ENCODE measurements at regions not wholly inside any gene's neighbourhood (a gene's known extent, or its start where the extent isn't known, plus 50 kb on each side); places are given as distances from the start of the nearest gene placed in this dataset.

DNA sequence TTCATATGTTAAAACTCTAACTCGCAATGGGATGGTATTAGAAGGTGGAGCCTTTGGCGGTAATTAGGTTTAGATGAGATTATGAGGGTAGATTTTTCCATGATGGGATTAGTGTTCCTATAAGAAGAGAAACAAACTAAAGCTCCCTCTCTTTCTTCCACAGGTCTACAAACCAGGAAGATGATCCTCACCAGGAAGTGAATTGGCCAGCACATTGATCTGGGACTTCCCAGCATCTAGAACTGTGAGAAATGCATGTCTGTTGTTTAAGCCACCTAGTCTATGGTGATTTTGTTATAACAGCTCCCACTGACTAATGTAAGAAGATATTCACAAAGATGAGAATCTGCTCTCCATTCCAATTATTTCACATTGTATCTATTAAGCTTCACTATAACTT lies 2266.9 kb downstream of the PCDH7 start:
- 68 to 78% methylated on average over 2 of the region's 2 CpGs for WGBS, 2 donors
- no peaks in the 10 kb centered on the region for H3K9me3 ChIP-seq (ENCODE audit: control insufficient read depth in 2 of 2, insufficient read depth in 1 of 2, low read depth in 1 of 2, low read length in 1 of 2)
- no peaks in the 10 kb centered on the region for H3K27me3 ChIP-seq (ENCODE audit: control insufficient read depth in 1 of 2, insufficient read depth in 2 of 2, low read length in 2 of 2)
- no peaks in the 10 kb centered on the region for H3K4me1 ChIP-seq (ENCODE audit: control insufficient read depth in 2 of 2, insufficient read depth in 2 of 2, low read length in 1 of 2)
- H3K27ac ChIP-seq (ENCODE audit: low read depth in 2 of 2, low read length in 1 of 2): no peak overlapping the region
- no peaks in the 10 kb centered on the region for H3K36me3 ChIP-seq (ENCODE audit: control insufficient read depth in 2 of 2, insufficient read depth in 2 of 2, low read length in 1 of 2)
- no peak overlapping the region for H3K4me3 ChIP-seq (ENCODE audit: low read depth in 1 of 2, low read length in 2 of 2)

DNA sequence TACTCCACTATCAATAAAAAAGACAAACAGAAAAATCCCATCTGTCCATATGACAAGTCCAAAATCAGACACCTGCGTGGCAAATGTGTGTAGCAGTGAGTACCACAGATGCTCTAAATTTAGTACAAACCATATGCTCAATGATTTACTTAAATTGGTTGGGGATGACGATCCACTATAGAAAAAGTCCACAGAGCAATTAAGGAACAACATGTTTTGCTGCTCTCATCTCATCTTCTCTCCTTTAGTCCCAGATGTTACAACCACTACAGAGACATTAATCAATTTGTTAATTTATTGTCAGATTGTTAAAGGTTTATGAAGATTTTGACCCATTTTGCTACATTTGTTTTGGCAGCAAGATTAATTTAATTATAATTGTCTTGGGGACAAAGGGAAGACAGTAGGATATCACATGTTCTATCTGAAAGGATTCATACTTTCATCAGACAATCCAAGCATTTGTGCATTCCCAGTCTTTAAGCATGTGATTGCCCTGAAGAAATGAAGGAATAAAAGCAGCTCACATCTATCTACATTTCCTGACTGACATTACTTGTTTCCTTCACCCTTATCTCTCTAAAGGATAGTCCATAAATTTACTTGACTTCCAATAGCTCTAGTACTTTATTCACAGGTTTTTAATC lies 2268.1 kb downstream of the PCDH7 start:
- no peaks in the 10 kb centered on the region for H3K27me3 ChIP-seq (ENCODE audit: control insufficient read depth in 1 of 2, insufficient read depth in 2 of 2, low read length in 2 of 2)
- no peak overlapping the region for H3K4me3 ChIP-seq (ENCODE audit: low read depth in 1 of 2, low read length in 2 of 2)
- H3K9me3 ChIP-seq (ENCODE audit: control insufficient read depth in 2 of 2, insufficient read depth in 1 of 2, low read depth in 1 of 2, low read length in 1 of 2): no peaks in the 10 kb centered on the region
- H3K36me3 ChIP-seq (ENCODE audit: control insufficient read depth in 2 of 2, insufficient read depth in 2 of 2, low read length in 1 of 2): no peaks in the 10 kb centered on the region
- H3K27ac ChIP-seq (ENCODE audit: low read depth in 2 of 2, low read length in 1 of 2): no peak overlapping the region
- H3K4me1 ChIP-seq (ENCODE audit: control insufficient read depth in 2 of 2, insufficient read depth in 2 of 2, low read length in 1 of 2): no peaks in the 10 kb centered on the region
- 67 to 75% methylated on average over 2 of the region's 2 CpGs for WGBS, 2 donors

DNA sequence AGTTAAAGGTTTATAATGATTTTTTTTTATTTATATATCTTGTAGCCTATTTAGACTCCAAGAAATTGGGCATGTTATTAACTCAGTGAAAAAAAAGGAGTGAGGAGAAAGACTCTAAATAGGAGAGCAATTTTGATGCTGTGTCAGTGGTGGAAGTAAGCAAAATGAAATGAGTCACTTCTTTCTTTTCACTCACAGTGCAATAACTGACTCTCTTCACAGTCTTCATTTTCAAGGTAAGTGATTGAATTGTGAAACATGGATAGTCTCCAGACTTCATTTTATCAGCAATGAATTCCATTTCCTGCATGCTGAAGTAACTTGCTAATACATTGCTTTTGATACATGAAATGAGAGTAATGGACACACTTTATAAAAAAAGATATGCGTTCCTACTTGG lies 2271.5 kb downstream of the PCDH7 start:
- H3K4me1 ChIP-seq (ENCODE audit: control insufficient read depth in 2 of 2, insufficient read depth in 2 of 2, low read length in 1 of 2): no peaks in the 10 kb centered on the region
- H3K9me3 ChIP-seq (ENCODE audit: control insufficient read depth in 2 of 2, insufficient read depth in 1 of 2, low read depth in 1 of 2, low read length in 1 of 2): no peaks in the 10 kb centered on the region
- H3K4me3 ChIP-seq (ENCODE audit: low read depth in 1 of 2, low read length in 2 of 2): no peak overlapping the region
- H3K27ac ChIP-seq (ENCODE audit: low read depth in 2 of 2, low read length in 1 of 2): no peak overlapping the region
- H3K36me3 ChIP-seq (ENCODE audit: control insufficient read depth in 2 of 2, insufficient read depth in 2 of 2, low read length in 1 of 2): no peaks in the 10 kb centered on the region
- 93 to 94% methylated on average over 1 of the region's 1 CpG for WGBS, 2 donors
- no peaks in the 10 kb centered on the region for H3K27me3 ChIP-seq (ENCODE audit: control insufficient read depth in 1 of 2, insufficient read depth in 2 of 2, low read length in 2 of 2)

DNA sequence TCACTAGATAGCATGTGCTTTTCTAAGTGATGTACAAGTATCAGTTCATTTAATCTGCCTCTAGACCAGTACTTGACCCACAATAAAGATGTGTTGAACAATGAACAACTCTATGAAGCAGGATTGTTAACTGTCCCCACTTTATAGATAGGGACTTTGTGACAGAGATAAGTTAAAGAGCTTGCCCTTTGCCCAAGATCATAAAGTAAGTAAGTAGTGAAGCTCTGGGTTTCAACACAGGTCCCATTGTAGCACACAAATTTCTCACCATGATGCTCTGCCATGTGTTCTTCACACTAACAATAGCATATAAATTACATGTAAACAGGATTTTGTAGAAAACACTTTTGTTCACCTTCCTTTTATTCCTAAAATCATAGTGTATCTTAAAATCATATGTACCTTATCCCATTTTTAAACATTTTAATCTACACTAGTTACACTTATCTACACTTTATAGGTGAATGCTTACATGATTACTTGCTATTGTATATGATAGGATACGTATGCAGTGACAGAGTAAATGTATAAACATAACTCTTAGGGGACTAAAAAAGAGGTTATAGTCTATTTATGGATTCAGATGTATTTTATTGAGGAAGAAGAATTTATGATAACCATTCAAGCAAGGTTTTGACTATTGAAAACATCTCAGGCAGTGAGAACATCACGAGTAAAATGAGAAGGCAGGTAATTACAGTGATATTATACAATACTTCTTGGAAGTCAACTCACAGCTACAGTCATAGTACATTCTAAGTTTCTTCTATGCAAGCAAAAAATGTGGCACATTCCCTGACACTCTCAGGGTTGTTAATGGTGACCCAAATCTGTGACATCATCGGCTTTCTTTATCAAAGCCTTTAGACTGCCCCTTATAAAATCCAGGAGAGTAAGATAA lies 2275.1 kb downstream of the PCDH7 start:
- H3K4me3 ChIP-seq (ENCODE audit: low read depth in 1 of 2, low read length in 2 of 2): no peak overlapping the region
- no peaks in the 10 kb centered on the region for H3K4me1 ChIP-seq (ENCODE audit: control insufficient read depth in 2 of 2, insufficient read depth in 2 of 2, low read length in 1 of 2)
- no peaks in the 10 kb centered on the region for H3K36me3 ChIP-seq (ENCODE audit: control insufficient read depth in 2 of 2, insufficient read depth in 2 of 2, low read length in 1 of 2)
- no peaks in the 10 kb centered on the region for H3K27me3 ChIP-seq (ENCODE audit: control insufficient read depth in 1 of 2, insufficient read depth in 2 of 2, low read length in 2 of 2)
- H3K9me3 ChIP-seq (ENCODE audit: control insufficient read depth in 2 of 2, insufficient read depth in 1 of 2, low read depth in 1 of 2, low read length in 1 of 2): no peaks in the 10 kb centered on the region
- WGBS, 2 donors: 68 to 69% methylated on average over 3 of the region's 3 CpGs
- no peak overlapping the region for H3K27ac ChIP-seq (ENCODE audit: low read depth in 2 of 2, low read length in 1 of 2)

DNA sequence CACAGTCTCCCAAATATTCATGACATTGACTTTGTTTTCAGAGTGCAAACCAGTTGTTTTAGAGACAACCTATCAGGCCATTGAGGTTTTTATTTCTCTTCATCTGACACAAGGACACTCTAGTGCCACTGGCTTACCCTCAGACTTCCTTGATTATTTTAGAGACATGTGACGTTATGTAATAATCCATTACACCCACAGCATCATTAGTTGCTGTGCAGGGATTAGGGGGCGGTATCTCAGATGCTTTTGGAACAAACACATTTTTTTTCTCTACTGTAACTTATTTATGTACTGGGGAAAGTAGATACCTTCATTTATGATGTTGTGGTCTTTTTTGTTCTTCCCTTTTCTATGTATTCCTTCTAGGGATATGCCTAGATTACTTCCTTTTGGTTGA lies 2293.1 kb downstream of the PCDH7 start:
- no peaks in the 10 kb centered on the region for H3K9me3 ChIP-seq (ENCODE audit: control insufficient read depth in 2 of 2, insufficient read depth in 1 of 2, low read depth in 1 of 2, low read length in 1 of 2)
- H3K36me3 ChIP-seq (ENCODE audit: control insufficient read depth in 2 of 2, insufficient read depth in 2 of 2, low read length in 1 of 2): no peaks in the 10 kb centered on the region
- no peak overlapping the region for H3K27ac ChIP-seq (ENCODE audit: low read depth in 2 of 2, low read length in 1 of 2)
- no peaks in the 10 kb centered on the region for H3K27me3 ChIP-seq (ENCODE audit: control insufficient read depth in 1 of 2, insufficient read depth in 2 of 2, low read length in 2 of 2)
- no peaks in the 10 kb centered on the region for H3K4me1 ChIP-seq (ENCODE audit: control insufficient read depth in 2 of 2, insufficient read depth in 2 of 2, low read length in 1 of 2)
- H3K4me3 ChIP-seq (ENCODE audit: low read depth in 1 of 2, low read length in 2 of 2): no peak overlapping the region
- 62 to 70% methylated on average over 2 of the region's 2 CpGs for WGBS, 2 donors

DNA sequence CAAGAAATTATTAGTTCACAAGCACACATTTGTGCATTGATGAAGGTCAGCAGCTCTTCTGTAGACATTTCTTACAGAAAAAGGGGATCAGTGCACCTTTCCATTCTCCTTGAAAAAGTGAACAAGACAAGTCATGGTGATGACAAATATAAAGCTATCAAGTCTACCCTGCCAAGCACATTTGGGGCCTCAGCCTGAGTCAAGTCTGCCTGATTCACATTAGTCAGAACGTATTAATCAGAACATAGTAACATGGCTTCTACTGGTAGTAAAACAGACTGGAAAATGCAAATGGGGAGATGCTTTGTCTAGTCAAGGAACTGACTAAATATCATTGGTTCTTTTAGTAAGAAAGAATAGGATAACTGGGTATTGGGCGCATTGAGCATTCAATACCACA lies 2305.1 kb downstream of the PCDH7 start:
- Histone ChIP-seq H3K4me3 (ENCODE audit: low read depth in 1 of 2, low read length in 2 of 2) (no peak overlapping the region), H3K9me3 (ENCODE audit: control insufficient read depth in 2 of 2, insufficient read depth in 1 of 2, low read depth in 1 of 2, low read length in 1 of 2) (no peaks in the 10 kb centered on the region), H3K4me1 (ENCODE audit: control insufficient read depth in 2 of 2, insufficient read depth in 2 of 2, low read length in 1 of 2) (no peaks in the 10 kb centered on the region), H3K36me3 (ENCODE audit: control insufficient read depth in 2 of 2, insufficient read depth in 2 of 2, low read length in 1 of 2) (no peaks in the 10 kb centered on the region), H3K27ac (ENCODE audit: low read depth in 2 of 2, low read length in 1 of 2) (no peak overlapping the region), H3K27me3 (ENCODE audit: control insufficient read depth in 1 of 2, insufficient read depth in 2 of 2, low read length in 2 of 2) (no peaks in the 10 kb centered on the region)
- WGBS, 2 donors: 88 to 90% methylated on average over 2 of the region's 2 CpGs

DNA sequence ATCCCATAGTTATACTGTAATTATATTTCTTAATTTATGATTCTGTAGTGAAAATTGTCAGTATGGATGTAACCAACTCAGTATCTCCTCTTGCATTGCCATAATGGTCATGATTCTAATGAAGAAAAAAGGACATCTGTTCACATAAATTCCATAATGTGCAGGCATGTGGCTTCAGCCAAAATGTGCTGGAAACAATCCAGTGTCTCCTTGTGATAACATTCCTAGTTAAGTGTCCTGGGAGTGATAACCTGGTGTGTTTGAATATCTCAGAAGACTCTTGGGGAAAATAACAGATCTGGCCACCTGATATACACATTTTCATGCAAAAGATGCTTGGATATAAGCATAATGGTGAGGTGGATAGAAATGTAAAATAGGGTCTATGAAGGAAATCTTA lies 2309.8 kb downstream of the PCDH7 start:
- H3K9me3 ChIP-seq (ENCODE audit: control insufficient read depth in 2 of 2, insufficient read depth in 1 of 2, low read depth in 1 of 2, low read length in 1 of 2): peaks cover 0 to 3% of the 10 kb centered on the region in 2 donors
- H3K27ac ChIP-seq (ENCODE audit: low read depth in 2 of 2, low read length in 1 of 2): no peak overlapping the region
- H3K4me3 ChIP-seq (ENCODE audit: low read depth in 1 of 2, low read length in 2 of 2): no peak overlapping the region
- no peaks in the 10 kb centered on the region for H3K36me3 ChIP-seq (ENCODE audit: control insufficient read depth in 2 of 2, insufficient read depth in 2 of 2, low read length in 1 of 2)
- H3K27me3 ChIP-seq (ENCODE audit: control insufficient read depth in 1 of 2, insufficient read depth in 2 of 2, low read length in 2 of 2): no peaks in the 10 kb centered on the region
- no peaks in the 10 kb centered on the region for H3K4me1 ChIP-seq (ENCODE audit: control insufficient read depth in 2 of 2, insufficient read depth in 2 of 2, low read length in 1 of 2)

DNA sequence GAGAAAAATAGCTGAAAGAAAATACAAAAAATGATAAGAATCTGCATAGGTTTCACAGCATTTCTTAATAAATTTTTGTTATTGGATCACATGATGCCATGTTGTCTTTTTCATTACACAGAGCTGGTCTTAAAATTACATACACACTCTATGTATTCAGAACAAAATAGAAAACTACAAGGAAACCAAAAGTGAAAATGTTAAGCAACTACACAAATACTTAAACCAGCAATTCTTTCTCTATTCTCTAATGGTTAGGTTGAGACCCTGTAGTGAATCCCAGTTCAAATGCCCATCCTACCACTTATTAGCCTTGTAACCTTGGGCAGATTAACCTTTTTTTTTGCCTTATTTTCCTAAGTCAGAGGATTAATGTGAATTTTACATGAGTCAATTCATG lies 2311.2 kb downstream of the PCDH7 start:
- Histone ChIP-seq H3K27me3 (ENCODE audit: control insufficient read depth in 1 of 2, insufficient read depth in 2 of 2, low read length in 2 of 2) (no peaks in the 10 kb centered on the region), H3K4me1 (ENCODE audit: control insufficient read depth in 2 of 2, insufficient read depth in 2 of 2, low read length in 1 of 2) (no peaks in the 10 kb centered on the region), H3K9me3 (ENCODE audit: control insufficient read depth in 2 of 2, insufficient read depth in 1 of 2, low read depth in 1 of 2, low read length in 1 of 2) (peaks cover 0 to 3% of the 10 kb centered on the region in 2 donors), H3K36me3 (ENCODE audit: control insufficient read depth in 2 of 2, insufficient read depth in 2 of 2, low read length in 1 of 2) (no peaks in the 10 kb centered on the region), H3K4me3 (ENCODE audit: low read depth in 1 of 2, low read length in 2 of 2) (no peak overlapping the region), H3K27ac (ENCODE audit: low read depth in 2 of 2, low read length in 1 of 2) (no peak overlapping the region)

DNA sequence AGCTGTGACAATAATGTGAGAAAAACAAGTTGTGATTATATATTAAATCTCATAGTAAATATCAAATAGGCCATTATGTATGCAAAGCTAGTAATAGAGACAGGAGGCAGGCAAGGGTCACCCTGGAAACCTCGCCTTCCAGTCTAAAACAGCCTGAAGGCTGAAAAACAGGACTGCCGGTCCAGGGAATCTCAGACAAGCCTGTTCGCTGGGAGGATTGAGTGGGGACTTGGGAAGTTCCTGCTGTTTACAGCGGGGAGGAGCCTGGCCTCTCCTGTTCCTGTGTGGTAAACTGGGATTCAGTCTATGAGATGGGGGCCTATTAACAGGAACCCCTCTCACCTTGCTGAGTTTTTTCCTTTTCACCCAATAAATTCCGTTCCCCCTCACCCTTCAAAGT lies 2317.3 kb downstream of the PCDH7 start:
- Histone ChIP-seq H3K4me3 (ENCODE audit: low read depth in 1 of 2, low read length in 2 of 2) (no peak overlapping the region), H3K36me3 (ENCODE audit: control insufficient read depth in 2 of 2, insufficient read depth in 2 of 2, low read length in 1 of 2) (no peaks in the 10 kb centered on the region), H3K9me3 (ENCODE audit: control insufficient read depth in 2 of 2, insufficient read depth in 1 of 2, low read depth in 1 of 2, low read length in 1 of 2) (peaks cover 0 to 3% of the 10 kb centered on the region in 2 donors), H3K27ac (ENCODE audit: low read depth in 2 of 2, low read length in 1 of 2) (no peak overlapping the region), H3K4me1 (ENCODE audit: control insufficient read depth in 2 of 2, insufficient read depth in 2 of 2, low read length in 1 of 2) (no peaks in the 10 kb centered on the region), H3K27me3 (ENCODE audit: control insufficient read depth in 1 of 2, insufficient read depth in 2 of 2, low read length in 2 of 2) (no peaks in the 10 kb centered on the region)
- WGBS, 2 donors: 66 to 70% methylated on average over 5 of the region's 5 CpGs

DNA sequence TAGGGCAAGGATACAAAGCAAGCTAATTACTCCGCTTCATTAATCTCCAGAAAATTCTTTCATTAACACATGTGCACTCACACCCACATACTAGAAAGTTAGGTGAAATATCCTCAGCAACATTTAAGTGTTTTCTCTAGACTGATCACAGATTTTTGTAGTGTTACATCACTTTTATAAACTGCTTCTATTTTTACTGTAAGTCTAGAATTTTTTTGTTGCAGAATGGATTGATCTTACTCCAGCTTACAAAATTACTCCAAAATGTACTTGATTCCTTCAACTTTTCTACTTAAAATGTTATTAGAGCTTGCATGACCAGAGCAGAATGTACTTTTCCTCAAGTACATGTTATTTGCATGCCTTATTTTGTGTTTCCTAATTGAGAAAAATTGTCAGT lies 2325.2 kb downstream of the PCDH7 start:
- H3K9me3 ChIP-seq (ENCODE audit: control insufficient read depth in 2 of 2, insufficient read depth in 1 of 2, low read depth in 1 of 2, low read length in 1 of 2): no peaks in the 10 kb centered on the region
- no peaks in the 10 kb centered on the region for H3K4me1 ChIP-seq (ENCODE audit: control insufficient read depth in 2 of 2, insufficient read depth in 2 of 2, low read length in 1 of 2)
- no peak overlapping the region for H3K27ac ChIP-seq (ENCODE audit: low read depth in 2 of 2, low read length in 1 of 2)
- H3K36me3 ChIP-seq (ENCODE audit: control insufficient read depth in 2 of 2, insufficient read depth in 2 of 2, low read length in 1 of 2): no peaks in the 10 kb centered on the region
- H3K27me3 ChIP-seq (ENCODE audit: control insufficient read depth in 1 of 2, insufficient read depth in 2 of 2, low read length in 2 of 2): no peaks in the 10 kb centered on the region
- H3K4me3 ChIP-seq (ENCODE audit: low read depth in 1 of 2, low read length in 2 of 2): no peak overlapping the region
- WGBS, 2 donors: 86% methylated on average over 1 of the region's 1 CpG

All from esophagus (tissue), 2 donors.